ENCODE measurements at regions not wholly inside any gene's neighbourhood (a gene's known extent, or its start where the extent isn't known, plus 50 kb on each side); places are given as distances from the start of the nearest gene placed in this dataset.

DNA sequence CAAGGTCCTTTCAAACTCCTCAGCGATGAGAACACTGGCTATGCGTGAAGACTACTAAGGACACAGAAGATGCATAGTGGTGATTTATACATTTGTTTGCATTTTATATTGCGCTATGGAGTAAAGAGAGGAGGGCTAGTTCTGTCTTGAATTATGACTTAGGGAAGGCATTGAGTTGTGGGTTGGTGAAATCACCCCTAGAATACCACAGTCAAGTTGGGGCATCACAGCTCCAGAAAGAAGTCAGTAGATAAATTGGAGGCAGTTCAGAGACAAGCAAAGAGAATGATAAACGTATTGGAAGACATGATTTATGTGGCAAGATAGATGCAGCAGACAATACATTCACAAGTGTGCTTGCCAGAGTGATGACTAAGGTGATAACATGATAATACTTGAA is 460.4 kb downstream of the EPHA4 start:
- DNase-seq (ENCODE audit: low read depth): no peak

DNA sequence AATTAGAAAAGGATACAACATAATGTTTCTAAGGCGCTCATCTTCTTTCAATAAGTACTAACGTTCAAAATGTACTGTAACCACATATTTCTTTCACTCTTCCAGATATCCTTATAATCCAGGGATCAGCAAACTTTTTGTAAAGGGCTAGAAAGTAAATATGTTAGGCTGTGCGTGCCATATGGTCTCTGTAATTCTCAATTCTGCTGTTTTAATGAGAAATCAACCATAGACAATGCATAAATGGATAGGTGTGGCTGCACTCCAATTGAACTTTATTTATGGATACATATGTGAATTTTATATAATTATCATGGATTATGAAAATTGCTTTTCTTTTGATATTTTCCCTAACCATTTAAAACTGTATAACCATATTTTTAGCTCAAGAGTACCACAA is 459.4 kb downstream of the EPHA4 start:
- DNase-seq (ENCODE audit: low read depth): no peak

DNA sequence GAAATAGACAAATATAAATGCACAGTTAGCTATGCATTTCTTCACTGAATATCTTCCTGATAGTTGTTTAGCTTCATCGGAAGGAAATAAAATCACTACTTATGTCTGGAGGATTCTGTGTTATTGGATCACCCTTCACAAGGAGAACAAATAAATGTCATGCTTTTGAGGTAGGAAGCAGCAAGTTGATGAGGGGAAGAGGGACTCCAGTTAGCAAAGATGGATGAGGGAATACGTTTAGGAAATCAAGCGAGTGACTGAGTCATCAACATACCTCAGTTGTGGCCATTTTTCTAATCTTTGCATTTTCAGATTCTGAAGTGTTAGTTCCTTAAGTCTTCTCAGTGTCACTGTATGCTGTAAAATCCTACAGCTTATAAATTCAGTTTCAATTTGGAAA is 456.2 kb downstream of the EPHA4 start:
- no peak for DNase-seq (ENCODE audit: low read depth)

DNA sequence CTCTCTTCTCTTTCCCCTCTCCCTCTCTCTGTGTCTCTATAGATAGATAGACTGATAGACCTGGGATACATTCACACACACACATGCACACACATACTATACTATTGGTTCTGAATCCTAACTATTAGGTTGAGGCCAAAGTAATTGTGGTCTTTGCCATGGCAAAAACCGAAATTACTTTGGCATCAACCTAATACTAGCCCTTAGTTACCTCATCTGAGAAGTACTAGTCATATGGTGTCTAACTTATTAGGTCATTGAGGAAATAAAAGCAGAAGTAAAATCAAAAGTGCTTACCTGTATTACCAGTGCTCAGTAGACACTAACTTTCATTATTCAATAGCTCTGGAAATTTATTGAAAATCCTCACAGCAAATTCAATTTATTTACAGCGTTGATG is 451.5 kb downstream of the EPHA4 start:
- DNase-seq (ENCODE audit: low read depth): no peak

DNA sequence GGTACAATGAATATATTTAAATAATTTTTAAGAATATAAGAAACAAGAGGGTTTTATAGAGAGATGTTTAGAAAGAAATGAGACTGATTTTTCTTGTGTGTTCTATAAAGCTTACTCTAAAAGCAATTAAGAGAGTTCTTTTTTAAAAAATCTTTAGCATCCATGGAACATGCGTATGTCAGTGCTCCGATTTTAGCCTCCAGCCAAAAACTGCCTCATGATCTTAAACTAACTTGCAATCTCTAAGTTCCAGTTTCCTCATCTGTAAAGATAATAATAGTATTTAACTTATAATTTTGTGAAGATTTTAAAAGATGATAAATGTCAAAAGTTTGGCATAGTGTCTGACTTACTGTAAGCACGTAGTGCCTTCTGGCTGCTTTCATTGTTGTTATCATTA is 448.7 kb downstream of the EPHA4 start:
- DNase-seq (ENCODE audit: low read depth): no peak

DNA sequence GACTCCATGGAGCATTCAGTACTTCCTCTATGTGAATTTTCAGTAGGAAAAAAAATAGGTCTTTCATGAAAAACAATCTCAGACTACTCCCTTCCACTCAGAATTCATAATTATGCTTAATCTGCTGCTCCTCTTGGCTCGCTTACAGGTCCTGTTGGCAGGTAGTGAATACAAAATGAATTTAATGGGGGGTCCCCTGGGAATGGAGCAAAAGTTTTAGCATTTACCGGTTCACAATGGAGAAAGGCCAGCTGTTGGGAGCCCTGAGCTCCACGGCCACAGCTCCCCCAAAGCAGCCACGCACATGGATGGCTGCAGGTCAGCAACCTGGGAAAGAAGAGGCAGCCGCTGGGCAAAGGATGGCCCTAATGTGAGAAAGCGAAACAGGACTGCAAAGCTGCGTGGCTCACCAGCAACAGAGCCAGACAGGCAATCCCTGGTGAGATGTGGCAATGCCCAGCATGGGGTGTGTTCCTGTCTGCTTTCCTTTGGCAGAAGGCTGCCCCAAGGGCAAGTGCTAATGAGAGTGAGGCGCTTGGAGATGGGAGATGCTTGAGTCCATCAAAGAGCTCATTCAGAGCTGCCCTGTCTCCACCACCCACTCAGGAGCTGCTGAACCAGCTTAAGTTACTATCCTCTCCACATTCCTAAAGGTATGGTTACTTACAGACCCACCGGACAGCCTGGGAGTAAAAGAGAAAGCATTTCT is 447.4 kb downstream of the EPHA4 start:
- no peak for DNase-seq (ENCODE audit: low read depth)

DNA sequence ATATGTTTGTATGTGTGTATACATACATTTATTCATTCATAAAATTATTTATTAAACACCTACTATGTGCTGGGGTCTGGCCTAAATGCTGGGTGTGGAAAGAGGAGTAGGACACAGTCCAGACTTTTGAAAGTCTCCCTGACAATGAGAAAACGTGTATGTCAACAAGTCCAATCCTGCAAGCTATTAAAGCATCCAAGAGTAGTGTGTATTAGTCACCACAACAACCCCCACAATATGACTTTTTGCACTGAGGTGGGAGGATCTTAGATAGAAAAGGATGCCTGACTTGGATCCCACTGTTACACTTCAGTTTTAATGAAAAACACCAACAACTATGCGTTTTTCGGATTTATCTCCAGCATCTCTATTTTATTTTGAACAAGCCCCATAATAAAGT is 446.4 kb downstream of the EPHA4 start:
- DNase-seq (ENCODE audit: low read depth): no peak

DNA sequence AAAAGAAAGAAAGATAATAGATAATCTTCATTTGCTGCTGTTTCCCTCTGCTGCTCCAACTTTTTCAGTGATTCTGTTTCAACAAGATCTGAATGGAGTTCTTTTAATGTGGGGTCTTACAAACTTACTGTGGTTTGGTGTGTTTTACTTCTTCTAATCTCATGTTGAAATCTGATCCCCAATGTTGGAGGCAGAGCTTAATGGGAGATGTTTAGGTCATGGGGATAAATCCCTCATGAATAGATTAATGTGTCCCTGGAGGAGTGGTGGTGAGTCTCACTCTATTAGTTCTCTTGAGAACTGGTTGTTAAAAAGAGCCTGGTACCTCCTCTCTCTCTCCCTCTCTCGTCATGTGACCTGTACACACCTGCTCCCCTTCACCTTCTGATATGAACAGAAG is 442.4 kb downstream of the EPHA4 start:
- no peak for DNase-seq (ENCODE audit: low read depth)

DNA sequence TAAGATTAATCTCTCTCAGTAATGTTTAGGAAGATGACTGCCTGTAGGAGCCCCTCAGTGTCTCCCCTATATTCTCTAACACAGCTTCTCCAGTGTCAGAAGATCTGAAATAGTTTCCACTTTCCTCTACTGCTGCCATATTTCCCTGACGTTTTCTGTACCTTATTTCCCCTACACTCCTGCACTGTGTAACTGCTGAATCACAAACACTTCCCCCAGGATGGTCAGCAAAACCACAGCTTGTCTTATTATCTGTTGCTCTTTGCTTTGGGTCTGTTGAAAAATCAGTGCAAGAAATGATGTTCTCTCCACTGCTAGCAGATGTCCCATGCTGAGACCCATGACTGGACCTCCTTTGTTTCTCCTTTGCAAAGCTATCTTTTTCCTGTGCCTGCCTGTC is 441.7 kb downstream of the EPHA4 start:
- no peak for DNase-seq (ENCODE audit: low read depth)

DNA sequence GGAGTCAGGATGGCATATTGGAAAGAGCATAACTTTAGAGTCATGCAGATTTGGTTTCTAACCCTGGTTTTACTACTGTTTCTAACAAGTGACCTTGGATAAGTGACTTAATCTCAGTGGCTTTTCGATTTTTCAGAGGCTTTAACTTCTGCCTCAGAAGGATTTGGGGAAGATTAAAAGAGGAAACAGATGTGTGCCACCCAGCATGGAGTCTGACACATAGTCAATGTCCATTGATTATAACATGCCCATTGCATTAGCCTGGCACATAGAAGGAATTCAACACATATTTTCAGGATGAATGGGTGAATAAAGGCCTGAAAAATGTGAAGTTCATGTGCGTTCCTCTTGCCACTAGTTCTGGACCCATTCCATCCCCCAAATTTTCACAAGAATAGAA is 438.2 kb downstream of the EPHA4 start:
- no peak for DNase-seq (ENCODE audit: low read depth)

DNA sequence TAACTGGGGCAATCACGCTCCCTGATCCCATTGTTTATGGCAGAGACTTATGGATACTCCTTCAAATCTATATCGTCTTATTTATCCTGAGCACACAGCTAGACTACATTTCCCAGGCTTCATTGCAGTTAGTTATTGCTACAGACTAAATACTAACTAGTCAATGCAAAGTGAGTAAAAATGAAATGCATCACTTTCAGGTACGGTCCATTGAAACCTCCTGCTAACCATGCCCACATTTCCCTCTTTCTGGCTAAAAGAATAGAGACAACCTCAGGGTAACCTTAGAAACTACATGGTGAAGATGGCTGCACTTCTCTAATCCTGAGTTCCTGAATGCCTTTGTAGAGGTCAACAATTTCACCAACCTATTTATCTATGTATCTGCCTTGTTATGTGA is 437.4 kb downstream of the EPHA4 start:
- no peak for DNase-seq (ENCODE audit: low read depth)

DNA sequence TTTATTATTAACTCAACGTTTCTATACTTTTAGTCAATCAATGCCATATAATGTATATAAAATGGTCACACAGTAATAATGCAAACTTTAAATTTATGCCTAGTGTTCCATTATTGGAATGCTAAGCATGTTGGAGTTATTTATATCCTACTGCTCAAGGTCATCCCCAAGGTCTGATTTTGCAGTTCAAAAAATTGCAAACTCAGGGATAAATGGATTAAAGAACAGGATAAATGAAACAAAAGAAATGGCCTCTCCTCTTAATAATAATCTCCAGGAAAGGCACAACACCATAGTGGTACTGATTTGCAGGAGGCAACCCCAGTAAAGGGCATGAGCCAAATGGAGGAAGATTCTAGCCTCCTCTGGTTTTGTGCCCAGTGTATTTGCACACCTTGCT is 436.4 kb downstream of the EPHA4 start:
- DNase-seq (ENCODE audit: low read depth): no peak

DNA sequence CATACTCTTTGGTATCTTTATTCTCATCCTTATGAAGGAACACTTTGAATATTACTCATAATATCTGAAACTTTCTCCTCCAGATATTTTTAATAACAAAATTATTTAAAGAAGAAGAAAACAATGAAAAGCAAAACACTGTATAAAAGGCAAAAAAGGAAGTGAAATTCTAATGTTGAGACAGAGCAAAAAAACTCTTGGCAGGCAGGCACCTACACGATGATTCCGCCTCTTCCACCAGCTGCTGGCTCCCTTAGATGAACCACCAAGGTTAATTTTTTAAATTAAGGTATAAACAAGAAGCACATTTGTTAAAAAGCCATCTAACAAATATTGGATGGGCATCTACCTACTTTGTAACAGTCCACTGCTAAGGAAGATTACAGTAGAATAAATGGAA is 434.7 kb downstream of the EPHA4 start:
- no peak for DNase-seq (ENCODE audit: low read depth)

DNA sequence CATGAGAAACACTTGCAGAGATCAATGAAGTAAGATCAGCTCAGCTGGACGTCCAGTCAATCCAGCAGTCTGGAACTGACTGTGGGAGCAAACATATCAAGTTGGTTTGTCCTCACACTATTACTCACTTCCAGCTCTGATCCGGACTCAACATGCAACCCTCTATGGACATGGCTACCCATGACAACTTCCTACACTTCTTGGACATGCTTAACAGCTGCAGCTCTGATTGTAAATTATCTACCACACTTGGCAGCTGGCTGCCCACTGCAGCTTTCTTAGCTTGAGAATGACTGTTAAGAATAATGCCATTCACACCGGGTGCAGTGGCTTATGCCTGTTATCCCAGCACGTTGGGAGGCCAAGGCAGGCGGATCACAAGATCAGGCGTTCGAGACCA is 429.8 kb downstream of the EPHA4 start:
- no peak for DNase-seq (ENCODE audit: low read depth)

DNA sequence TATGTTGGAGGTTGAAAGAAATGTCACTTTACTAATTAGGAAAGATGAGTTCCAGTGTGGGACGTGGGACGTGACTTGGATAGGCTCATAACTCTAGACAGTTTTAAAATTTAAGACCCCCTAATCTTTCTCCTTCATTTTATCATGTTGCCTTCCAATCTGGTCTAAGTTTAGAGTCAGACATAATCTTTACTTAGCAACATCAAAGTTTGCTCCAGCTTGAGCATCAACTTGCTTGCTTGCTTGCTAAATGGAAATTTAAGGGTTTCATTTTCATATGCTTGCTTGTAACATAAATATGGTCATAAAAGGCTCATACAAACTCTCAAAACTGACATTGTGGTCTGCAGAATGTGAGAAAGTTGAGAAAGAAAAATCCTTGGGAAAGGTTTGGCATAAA is 428.9 kb downstream of the EPHA4 start:
- no peak for DNase-seq (ENCODE audit: low read depth)

DNA sequence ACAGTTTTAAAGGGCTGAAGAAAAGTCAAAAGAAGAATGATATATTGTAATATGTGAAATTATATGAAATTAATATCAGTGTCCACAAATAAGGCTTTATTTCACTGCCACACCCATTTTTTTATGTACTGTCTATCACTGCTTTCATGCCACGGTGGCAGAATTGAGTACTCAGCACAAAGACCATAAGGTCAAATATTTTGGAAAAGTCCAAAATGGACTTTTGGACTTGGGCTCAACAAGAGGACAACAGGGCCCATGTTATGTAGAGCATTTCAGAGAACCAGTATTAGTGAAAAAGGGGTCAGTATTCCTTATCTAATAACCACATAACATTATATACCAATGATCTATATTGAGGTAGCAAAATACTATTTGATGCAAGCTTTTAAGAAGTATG is 427.2 kb downstream of the EPHA4 start:
- no peak for DNase-seq (ENCODE audit: low read depth)

DNA sequence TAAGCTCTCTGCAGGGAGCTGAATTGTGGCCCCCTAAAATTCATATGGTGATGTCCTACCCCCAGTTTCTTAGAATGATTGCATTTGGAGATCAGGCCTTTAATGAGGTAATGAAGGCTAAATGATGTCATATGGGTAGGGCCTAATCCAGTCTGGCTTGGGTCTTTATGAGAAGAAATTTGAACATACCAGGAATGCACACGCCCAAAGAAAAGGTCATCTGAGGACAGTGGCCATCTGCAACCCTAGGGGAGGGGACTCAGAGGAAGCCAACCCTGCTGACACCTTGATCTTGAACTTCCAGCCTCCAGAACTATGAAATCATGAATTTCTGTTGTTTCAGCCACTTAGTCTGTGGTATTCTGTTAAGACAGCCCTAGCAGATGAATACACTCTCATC is 426.7 kb downstream of the EPHA4 start:
- no peak for DNase-seq (ENCODE audit: low read depth)

DNA sequence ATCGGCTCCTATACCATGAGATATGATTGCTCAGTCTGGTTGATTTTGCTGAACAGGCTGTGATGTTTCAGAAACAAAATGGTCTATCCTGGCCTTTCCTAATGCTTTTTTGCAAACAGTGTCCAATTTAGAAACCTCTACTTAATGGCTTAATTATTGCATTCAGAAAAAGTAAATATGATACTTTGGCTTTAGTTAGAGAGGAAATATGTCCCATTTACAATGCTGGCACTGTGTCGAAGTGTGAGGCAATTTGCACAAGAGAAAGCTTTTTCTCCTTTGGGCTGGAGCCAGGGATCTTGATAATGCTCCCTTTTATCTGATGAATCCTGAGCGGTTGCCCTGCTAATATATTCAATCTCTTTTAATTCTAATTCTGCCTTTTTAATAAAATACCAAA is 418.9 kb downstream of the EPHA4 start:
- no peak for DNase-seq (ENCODE audit: low read depth)

DNA sequence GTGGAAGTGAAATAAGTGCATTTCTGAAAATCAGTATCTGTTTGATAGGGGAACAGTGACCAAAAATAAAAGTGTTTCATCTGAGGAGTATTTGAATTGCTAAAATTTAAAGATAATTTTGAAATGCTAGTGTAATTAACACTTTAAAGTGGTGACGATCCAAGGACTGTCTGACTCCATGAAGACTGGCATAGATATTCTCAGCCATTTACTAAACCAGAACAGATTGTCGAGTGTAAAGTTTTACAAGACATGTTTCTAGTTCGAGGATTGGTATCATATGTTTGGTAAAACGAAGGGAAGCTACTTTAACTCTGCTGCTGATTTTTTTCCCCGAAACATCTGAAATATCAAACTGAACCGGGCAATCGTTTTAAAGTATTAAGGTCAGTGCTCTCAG is 417.9 kb downstream of the EPHA4 start:
- no peak for DNase-seq (ENCODE audit: low read depth)

DNA sequence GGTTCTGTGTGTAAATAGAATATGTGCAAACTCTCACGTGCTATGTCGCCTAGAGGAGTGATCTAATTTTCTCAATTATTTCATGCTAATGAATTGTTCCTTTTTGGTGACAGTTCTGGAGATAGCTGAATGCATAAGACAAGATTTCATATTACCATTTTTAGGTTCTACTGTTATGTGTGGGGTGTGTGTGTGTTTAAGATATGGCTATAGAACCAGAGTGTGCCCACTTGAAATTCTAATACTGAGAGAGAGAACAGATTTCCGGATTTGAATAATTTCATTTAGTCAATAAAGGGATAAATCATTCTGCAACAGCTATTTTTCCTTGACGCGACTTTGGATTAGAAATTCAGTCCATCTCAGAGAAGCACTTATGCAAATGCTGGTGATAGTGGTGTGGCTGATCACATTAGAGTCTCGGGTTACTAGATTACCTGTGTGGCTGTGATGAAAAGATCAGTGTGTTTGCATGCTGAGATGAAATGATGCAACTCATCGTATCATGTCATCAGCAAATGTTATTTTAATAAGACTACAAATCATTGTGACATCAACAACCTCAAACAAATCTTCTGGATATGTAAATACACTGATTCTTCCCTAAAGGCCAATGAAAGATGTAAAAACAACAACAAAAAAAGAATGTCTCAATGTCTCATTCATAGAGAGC is 415.9 kb downstream of the EPHA4 start:
- DNase-seq (ENCODE audit: low read depth): no peak

DNA sequence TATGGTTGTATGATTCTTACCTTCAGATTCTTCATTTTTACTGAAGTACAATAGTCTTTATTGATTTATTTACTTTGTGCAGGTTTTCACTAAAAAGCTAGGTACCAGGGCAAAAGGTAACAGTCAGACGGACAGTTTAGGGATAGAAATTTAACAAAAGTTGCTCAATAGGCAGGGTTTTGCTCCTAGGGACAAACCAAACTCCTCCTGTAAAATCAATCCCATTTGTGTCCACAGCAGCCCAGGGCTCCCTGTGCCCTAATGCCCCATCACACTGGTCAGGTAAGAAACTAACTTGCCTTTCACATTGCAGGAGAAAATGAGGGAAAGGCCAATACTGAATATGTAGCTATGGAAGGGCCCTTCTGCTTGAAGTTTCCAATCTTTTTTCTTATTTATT is 410.9 kb downstream of the EPHA4 start:
- DNase-seq (ENCODE audit: low read depth): no peak

DNA sequence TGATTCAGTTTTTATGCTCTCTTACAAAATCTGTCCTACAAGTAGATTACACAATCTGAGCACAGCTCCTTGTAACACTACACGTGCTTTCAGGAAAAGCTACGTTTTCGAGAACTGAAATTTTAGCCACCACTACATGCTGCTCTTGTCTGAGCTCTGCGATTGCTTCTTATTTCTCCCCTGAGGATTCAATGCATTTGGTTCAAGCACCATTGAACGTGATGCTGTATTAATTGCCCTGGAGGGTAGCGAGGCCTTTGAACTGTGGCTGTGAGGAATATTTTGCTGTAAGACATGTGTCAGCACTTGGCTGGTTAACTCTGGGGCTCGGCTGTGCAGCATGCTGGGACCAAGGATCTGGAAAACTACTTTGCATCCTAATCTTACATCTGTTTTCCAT is 405.8 kb downstream of the EPHA4 start:
- no peak for DNase-seq (ENCODE audit: low read depth)

DNA sequence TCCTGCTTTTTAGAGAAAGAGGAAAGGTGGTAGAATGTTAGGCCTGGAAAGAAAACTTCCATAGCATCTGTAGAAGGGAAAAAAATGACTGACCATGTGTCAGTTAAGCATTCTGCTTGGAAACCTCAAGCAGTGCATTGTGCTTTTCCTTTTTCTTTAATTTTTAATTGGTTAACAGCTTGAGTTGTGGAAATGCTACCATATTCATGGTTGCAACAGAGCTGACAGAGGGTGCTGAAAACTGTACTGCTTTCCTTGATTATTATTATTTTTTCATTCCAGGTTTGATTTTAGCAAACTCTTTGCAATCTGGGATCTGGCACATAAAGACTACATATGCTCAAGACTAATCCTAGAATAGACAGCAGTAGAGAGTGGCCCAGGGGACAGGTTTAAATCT is 404.5 kb downstream of the EPHA4 start:
- no peak for DNase-seq (ENCODE audit: low read depth)

DNA sequence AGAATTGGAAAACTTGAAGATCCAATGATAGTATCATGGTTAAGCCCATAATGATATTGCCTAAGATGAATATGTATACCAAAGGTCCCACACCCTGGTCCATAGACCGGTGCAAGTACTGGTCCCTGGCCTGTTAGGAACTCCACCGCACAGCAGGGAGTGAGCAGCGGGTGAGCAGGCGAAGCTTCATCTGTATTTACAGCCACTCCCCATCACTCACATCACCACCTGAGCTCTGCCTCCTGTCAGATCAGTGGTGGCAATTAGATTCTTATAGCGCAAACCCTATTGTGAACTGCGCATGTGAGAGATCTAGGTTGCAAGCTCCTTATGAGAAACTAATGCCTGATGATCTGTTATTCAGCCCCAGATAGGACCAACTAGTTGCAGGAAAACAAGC is 402.4 kb downstream of the EPHA4 start:
- no peak for DNase-seq (ENCODE audit: low read depth)
